ENCODE measurements at regions not wholly inside any gene's neighbourhood (a gene's known extent, or its start where the extent isn't known, plus 50 kb on each side); places are given as distances from the start of the nearest gene placed in this dataset.

DNA sequence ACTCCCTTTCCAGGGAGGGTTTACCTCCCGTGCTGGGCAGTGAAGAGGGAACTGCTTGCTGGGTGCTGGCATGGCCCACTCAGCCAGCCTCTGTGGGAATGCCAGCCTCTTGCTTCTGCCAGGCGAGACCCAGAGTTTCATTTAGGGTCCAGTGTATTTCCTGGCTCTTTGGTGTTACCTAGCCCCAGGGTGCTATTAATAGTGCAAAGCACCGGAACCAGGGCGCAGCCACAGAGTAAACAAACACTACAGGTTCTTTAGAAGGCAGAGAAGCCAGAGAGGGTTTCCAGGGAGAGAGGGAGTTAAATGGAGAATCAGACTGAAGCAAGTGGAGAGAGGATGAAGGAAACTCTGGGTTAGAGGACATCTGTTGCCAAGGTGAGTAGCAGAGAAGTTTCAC lies 74.9 kb upstream of the SPATA13 start:
- no peak for DNase-seq

- no peak for DNase-seq
Measured at GRCh38 chr13:24086642-24087041, 73.9 kb upstream of the SPATA13 start.

- no peak for DNase-seq
Measured at GRCh38 chr13:24087605-24088225, 72.8 kb upstream of the SPATA13 start.

GRCh38 chr13:24090049-24090448 lies 70.5 kb upstream of the SPATA13 start:
- DNase-seq = no peak

GRCh38 chr13:24091080-24091479 lies 69.4 kb upstream of the SPATA13 start:
- DNase-seq = no peak

GRCh38 chr13:24092108-24092507 lies 68.4 kb upstream of the SPATA13 start:
- DNase-seq = no peak

DNA sequence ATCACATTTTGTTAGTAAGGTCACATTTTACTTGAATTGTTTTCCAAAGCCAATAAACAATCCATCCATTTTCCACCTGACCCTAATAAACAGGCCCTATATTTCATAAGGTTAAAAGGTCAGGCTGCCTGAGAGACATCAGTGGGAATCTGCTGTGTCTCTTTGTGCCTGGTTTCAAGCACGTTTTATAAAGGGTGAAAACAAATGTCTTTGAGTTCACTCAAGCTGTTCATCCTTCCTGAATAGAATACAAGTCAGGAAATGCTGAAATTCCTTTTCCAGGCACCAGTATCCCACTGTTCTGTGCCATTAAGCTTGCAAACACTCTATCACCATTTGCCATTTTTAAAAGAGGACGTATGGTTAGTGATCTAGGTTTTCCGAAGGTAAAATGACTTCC lies 67.5 kb upstream of the SPATA13 start:
- DNase-seq = no peak

GRCh38 chr13:24096659-24097058 lies 63.9 kb upstream of the SPATA13 start:
- DNase-seq = no peak

GRCh38 chr13:24097064-24097463 lies 63.5 kb upstream of the SPATA13 start:
- DNase-seq = no peak

DNA sequence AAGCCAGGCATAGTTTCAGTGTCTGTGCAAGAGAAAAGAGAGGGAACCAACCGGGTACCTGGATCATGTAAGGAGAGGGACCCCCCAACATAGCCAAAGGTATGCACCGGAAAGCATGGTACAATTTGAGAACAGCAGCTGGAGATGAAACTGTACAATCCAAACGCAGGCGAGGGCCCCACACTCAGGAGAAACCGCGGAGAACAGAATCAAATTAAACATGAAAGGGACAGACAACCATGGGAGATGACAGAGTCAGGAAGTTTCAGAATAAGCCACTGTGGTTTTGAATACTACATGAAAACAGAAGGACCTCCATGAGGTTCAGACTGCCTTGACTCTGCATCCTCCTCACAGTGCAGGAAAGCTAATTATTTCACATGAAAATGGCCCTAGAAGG lies 62.9 kb upstream of the SPATA13 start:
- no peak for DNase-seq

- no peak for DNase-seq
Measured at GRCh38 chr13:24099490-24099889, 61.0 kb upstream of the SPATA13 start.

DNA sequence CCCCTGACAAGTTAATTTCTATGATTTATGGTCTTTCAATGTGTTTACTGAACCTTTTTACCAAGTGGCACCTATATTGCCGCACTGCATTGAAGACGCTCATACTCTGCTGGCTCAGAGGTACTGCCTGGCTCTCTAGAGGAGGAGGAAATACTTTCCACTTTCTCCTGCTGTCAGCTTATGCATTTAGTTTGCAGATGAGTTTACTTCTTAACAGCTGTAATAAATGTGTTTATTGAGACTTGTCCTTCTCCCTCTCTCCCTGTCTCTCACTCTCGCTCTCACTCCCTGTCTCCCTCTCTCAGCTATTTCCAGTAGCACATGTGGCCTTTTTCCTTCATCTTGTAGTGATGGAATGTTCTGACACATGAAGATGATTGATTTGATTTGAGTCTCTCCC lies 60.3 kb upstream of the SPATA13 start:
- DNase-seq = no peak

- DNase-seq = no peak
Measured at GRCh38 chr13:24103782-24104372, 56.6 kb upstream of the SPATA13 start.

GRCh38 chr13:24104723-24105122 lies 55.8 kb upstream of the SPATA13 start:
- DNase-seq = no peak

GRCh38 chr13:24106429-24106828 lies 54.1 kb upstream of the SPATA13 start:
- DNase-seq = no peak

DNA sequence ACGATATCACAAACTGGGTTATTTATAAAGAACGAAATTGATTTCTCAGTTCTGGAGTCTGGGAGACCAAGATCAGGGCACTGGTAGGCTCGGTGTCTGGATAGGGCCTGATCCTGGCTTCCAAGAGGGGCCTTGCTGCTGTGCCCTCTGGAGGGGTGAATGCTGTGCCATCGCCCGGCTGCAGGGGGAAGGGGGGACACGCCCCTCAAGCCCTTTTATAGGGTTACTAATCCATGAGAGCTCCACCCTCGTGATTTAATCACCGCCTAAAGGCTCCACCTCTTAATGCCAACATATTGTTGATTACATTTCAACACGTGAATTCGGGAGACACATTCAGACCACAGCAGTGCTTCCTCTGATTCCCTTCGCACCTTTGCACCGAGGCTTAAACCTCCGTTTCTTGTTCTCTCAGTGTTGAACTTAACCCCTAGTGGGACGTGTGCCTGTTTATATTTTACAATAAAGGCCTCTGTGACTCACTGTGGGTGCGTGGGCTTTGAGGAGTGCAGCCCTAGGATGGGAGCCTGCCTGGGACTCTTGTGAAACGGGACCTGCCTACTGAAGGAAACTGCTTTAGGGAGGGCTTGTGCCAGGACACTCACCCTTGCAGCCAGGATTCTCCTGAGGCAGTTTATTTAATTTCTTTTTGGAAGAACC lies 52.4 kb upstream of the SPATA13 start:
- DNase-seq = no peak

DNA sequence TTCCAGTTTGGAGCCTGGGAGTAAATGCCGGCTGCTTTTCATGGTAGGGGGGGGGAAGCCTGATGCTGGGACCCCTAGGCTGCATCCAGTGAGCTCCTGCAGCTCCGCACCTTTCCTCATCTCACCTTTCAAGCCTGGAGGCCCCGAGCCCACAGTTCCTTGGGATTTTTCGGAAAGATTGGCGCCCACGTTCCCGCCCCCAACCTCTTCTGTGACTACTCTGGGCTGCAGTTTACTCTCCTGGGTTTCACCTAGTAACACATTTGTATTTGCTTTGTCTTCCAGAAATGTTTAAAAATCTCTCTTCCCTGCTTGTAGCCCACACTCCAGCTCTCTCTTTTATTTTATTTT lies 51.9 kb upstream of the SPATA13 start:
- no peak for DNase-seq

DNA sequence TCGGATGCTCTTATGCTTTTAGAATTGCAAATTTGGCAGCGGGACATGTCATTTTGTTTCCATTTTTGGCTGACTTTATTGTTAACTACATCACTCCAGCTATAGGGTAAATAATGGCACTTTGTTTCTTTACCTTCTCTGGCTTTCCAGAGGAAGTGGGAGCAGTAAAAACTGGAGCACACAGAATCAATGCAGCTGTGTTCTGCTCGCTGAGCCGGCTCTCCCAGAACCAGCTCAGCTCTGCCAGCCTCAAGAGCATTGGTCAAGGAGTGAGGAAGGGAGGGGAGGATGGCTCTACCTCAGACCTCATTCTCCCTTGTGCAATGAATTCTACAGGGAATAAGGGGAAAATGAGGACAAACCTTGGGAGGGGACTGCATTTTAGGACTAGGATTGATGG lies 50.5 kb upstream of the SPATA13 start:
- DNase-seq = no peak

All from hematopoietic multipotent progenitor cell treated with erythropoietin and hydrocortisone succinate and interleukin-3 and kit ligand, for 8 days (in vitro differentiated cells).